ENCODE measurements at regions not wholly inside any gene's neighbourhood (a gene's known extent, or its start where the extent isn't known, plus 50 kb on each side); places are given as distances from the start of the nearest gene placed in this dataset.

GRCh38 chr11:79918846-79919245 lies 478.0 kb upstream of the TENM4 start:
- TF ChIP-seq, protein P1, sequence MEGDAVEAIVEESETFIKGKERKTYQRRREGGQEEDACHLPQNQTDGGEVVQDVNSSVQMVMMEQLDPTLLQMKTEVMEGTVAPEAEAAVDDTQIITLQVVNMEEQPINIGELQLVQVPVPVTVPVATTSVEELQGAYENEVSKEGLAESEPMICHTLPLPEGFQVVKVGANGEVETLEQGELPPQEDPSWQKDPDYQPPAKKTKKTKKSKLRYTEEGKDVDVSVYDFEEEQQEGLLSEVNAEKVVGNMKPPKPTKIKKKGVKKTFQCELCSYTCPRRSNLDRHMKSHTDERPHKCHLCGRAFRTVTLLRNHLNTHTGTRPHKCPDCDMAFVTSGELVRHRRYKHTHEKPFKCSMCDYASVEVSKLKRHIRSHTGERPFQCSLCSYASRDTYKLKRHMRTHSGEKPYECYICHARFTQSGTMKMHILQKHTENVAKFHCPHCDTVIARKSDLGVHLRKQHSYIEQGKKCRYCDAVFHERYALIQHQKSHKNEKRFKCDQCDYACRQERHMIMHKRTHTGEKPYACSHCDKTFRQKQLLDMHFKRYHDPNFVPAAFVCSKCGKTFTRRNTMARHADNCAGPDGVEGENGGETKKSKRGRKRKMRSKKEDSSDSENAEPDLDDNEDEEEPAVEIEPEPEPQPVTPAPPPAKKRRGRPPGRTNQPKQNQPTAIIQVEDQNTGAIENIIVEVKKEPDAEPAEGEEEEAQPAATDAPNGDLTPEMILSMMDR (IDR thresholded peaks at IDR 0.05): no peak
- TF ChIP-seq POLR2A (IDR thresholded peaks at IDR 0.05): no peak

Data from heart left ventricle (tissue), 13 donors.